Sigmoid colon (tissue), 6 donors: ENCODE measurements at regions not wholly inside any gene's neighbourhood (a gene's known extent, or its start where the extent isn't known, plus 50 kb on each side); places are given as distances from the start of the nearest gene placed in this dataset.

Experiments used
- DNase-seq: peaks from one replicate; pipeline ENCODE4 v3.0.0-alpha.2; 2019
- H3K27ac ChIP-seq, 4 donors: fragments of 200-600 bp; sonication (generic); one replicate each; pipeline ENCODE4 v1.5.1; 2016 to 2019; ENCODE audit warnings: mild to moderate bottlenecking in 1 of 4
- H3K27me3 ChIP-seq, 3 donors: fragments of 200-600 bp; sonication (generic); one replicate each; pipeline ENCODE4 v1.5.1; 2019; ENCODE audit warnings: mild to moderate bottlenecking in 1 of 3
- H3K36me3 ChIP-seq, 4 donors: fragments of 200-600 bp; sonication (generic); one replicate each; pipeline ENCODE4 v1.5.1; 2016 to 2019
- H3K4me1 ChIP-seq, 4 donors: fragments of 200-600 bp; sonication (generic); one replicate each; pipeline ENCODE4 v1.5.1; 2017 to 2019
- H3K4me3 ChIP-seq, 4 donors: fragments of 200-600 bp; sonication (generic); one replicate each; pipeline ENCODE4 v1.5.1; 2017 to 2019; ENCODE audit warnings: mild to moderate bottlenecking in 2 of 4, moderate library complexity in 1 of 4
- H3K9me3 ChIP-seq, 4 donors: fragments of 200-600 bp in 3 of 4; sonication (generic) in 3 of 4; one replicate each; pipeline versions ENCODE4 v1.5.1 to v1.6.1; 2013 to 2019
- EP300 ChIP-seq, 4 donors: sonication (generic); formaldehyde crosslinking; IDR thresholded peaks; one replicate each; pipeline ENCODE4 v1.6.1; 2017; ENCODE audit warnings: antibody characterized with exemption in 4 of 4
- POLR2A ChIP-seq, 2 donors: fragments of 450-650 bp; IDR thresholded peaks; one replicate each; pipeline ENCODE4 v1.6.1; 2016; ENCODE audit warnings: antibody characterized with exemption in 2 of 2, mild to moderate bottlenecking in 2 of 2, moderate library complexity in 2 of 2
- POLR2AphosphoS5 ChIP-seq, 4 donors: sonication (generic); formaldehyde crosslinking; IDR thresholded peaks; one replicate each; pipeline ENCODE4 v1.6.1; 2017; ENCODE audit warnings: antibody characterized with exemption in 4 of 4
- WGBS, 2 donors: extraction: QIAGEN DNeasy Blood & Tissue Kit; methylation state at CpG; one replicate each; pipeline ENCODE4 v1.1.7; 2013; 5-methylcytosine and 5-hydroxymethylcytosine counted together
- intact Hi-C: fragments of 100-400 bp; cut with DNase I; formaldehyde crosslinking; loops from one replicate; pipeline ENCODE4 v1.15.1; 2023
- TF ChIP-seq, protein P1 (sequence below), 4 experiments: fragments of 450-650 bp in 3 of 4; fragments of 200-600 bp in 1 of 4; IDR thresholded peaks; one replicate each; pipeline ENCODE4 v1.5.1; 2016 to 2019; ENCODE audit warnings: antibody characterized with exemption in 4 of 4, mild to moderate bottlenecking in 3 of 4, moderate library complexity in 2 of 4
- donor health status: healthy with polysubstance abuse.
- donor health status: healthy.

- Histone ChIP-seq H3K36me3 (no peaks in the 10 kb centered on the region), H3K27ac (no peak overlapping the region), H3K4me1 (no peaks in the 10 kb centered on the region), H3K4me3 (no peak overlapping the region), H3K27me3 (no peaks in the 10 kb centered on the region), H3K9me3 (no peaks in the 10 kb centered on the region)
- no peak for DNase-seq
- 78 to 79% methylated on average over 7 to 8 of the region's 8 CpGs for whole genome bisulfite sequencing, 2 donors
- intact Hi-C loops, result no loop called here
- no peak for TF ChIP-seq EP300 (IDR thresholded peaks at IDR 0.05)
- TF ChIP-seq, protein P1, sequence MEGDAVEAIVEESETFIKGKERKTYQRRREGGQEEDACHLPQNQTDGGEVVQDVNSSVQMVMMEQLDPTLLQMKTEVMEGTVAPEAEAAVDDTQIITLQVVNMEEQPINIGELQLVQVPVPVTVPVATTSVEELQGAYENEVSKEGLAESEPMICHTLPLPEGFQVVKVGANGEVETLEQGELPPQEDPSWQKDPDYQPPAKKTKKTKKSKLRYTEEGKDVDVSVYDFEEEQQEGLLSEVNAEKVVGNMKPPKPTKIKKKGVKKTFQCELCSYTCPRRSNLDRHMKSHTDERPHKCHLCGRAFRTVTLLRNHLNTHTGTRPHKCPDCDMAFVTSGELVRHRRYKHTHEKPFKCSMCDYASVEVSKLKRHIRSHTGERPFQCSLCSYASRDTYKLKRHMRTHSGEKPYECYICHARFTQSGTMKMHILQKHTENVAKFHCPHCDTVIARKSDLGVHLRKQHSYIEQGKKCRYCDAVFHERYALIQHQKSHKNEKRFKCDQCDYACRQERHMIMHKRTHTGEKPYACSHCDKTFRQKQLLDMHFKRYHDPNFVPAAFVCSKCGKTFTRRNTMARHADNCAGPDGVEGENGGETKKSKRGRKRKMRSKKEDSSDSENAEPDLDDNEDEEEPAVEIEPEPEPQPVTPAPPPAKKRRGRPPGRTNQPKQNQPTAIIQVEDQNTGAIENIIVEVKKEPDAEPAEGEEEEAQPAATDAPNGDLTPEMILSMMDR (IDR thresholded peaks at IDR 0.05), result no peak
- TF ChIP-seq POLR2A (IDR thresholded peaks at IDR 0.05), result no peak
- TF ChIP-seq POLR2AphosphoS5 (IDR thresholded peaks at IDR 0.05), result no peak
These were observed 99.8 kb upstream of the ATP1A1 start for GRCh38 chr1:116273042-116273783.

DNA sequence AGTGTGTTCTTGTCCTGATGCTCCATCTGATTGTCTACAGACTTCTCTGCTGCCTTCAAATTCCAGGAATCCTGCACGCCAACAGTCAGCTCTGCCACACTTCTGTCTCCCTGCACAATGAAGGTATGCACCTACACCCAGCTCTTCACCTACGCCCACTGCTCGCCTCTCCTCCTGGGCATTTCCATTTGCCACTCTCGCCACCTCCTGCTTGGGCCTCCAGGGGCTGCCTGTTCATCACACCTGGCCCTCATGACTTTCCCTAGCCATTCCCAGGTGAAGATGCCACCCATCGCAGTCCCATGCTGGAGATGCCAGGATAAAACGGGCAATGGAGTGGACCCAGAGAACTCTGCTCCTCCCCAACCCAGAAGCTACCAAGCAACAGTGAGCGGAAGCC is 96.5 kb upstream of the ATP1A1 start:
- 95 to 97% methylated on average over 7 of the region's 7 CpGs for WGBS, 2 donors

DNA sequence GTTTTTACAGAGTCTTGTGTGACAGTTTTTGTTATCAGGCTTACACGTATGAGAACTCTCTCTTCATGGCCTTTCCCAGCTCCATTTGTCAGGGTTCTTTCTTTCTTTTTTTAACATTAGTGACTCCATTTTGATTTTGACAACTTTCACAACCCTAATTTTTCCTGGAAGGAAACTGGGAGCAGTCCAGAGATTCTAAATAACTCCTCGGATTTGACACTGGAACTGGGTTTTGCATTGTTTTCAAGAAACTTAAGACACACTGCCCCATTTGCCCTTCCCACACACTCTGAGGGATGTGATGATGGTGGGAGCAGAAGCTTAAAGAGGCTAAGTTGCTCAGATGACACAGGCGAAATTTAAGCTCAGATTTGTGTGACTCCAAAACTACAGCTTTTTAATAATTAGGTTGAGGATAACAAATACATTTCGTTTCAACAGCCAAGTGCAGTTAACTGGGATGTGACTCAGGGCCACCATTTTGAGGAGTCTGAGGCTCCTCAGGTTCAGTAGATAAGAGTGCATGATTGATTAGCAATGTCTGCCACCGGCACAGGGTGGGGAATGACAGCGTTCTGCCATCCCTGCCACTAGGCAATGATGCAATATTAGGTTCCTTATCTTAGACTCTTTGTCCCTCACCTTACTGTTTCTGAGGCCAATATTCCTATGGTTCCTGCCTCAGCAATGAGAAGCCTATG is 95.1 kb upstream of the ATP1A1 start:
- Histone ChIP-seq H3K9me3 (peaks cover 0 to 2% (median 0%) of the 10 kb centered on the region in 4 donors), H3K4me1 (no peaks in the 10 kb centered on the region), H3K27me3 (peaks cover 0 to 4% (median 0%) of the 10 kb centered on the region in 3 donors), H3K27ac (no peak overlapping the region), H3K4me3 (no peak overlapping the region), H3K36me3 (no peaks in the 10 kb centered on the region)
- intact Hi-C loops, result no loop called here
- 77 to 88% methylated on average over 6 of the region's 6 CpGs for WGBS, 2 donors
- no peak for TF ChIP-seq POLR2A (IDR thresholded peaks at IDR 0.05)
- TF ChIP-seq EP300 (IDR thresholded peaks at IDR 0.05), result no peak
- no peak for TF ChIP-seq POLR2AphosphoS5 (IDR thresholded peaks at IDR 0.05)
- TF ChIP-seq, protein P1 (IDR thresholded peaks at IDR 0.05), result no peak
- DNase-seq, result no peak

More for the DNA sequence above, 96.5 kb upstream of the ATP1A1 start:
- H3K27me3 ChIP-seq, result peaks cover 0 to 4% (median 0%) of the 10 kb centered on the region in 3 donors
- H3K36me3 ChIP-seq, result no peaks in the 10 kb centered on the region
- TF ChIP-seq POLR2AphosphoS5 (IDR thresholded peaks at IDR 0.05), result no peak
- TF ChIP-seq EP300 (IDR thresholded peaks at IDR 0.05), result no peak
- TF ChIP-seq, protein P1 (IDR thresholded peaks at IDR 0.05), result no peak
- no peak for TF ChIP-seq POLR2A (IDR thresholded peaks at IDR 0.05)
- intact Hi-C loops, result no loop called here
- H3K9me3 ChIP-seq, result no peaks in the 10 kb centered on the region
- H3K4me3 ChIP-seq, result no peak overlapping the region
- DNase-seq, result no peak
- H3K4me1 ChIP-seq, result no peaks in the 10 kb centered on the region
- H3K27ac ChIP-seq, result no peak overlapping the region

DNA sequence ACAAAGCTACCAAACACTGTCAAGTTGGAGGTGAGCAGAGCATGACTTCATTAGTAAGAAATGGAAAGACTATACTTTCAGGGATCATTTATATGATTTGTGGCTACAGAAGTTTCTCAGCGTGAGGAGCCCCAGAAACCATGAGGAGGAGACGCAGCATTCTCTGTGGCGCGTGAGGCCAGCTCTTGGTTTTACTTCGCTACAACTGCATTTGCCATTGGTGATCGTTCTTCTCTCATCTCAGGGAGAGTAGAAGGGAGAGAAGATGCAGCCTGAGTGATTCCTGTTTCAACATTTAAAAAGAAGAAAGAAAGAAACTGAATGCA is 94.5 kb upstream of the ATP1A1 start:
- no peaks in the 10 kb centered on the region for H3K4me1 ChIP-seq
- intact Hi-C loops, result no loop called here
- TF ChIP-seq POLR2AphosphoS5 (IDR thresholded peaks at IDR 0.05), result no peak
- no peak for TF ChIP-seq POLR2A (IDR thresholded peaks at IDR 0.05)
- TF ChIP-seq EP300 (IDR thresholded peaks at IDR 0.05), result no peak
- H3K9me3 ChIP-seq, result peaks cover 0 to 2% (median 0%) of the 10 kb centered on the region in 4 donors
- DNase-seq, result no peak
- no peak overlapping the region for H3K27ac ChIP-seq
- 96 to 98% methylated on average over 6 of the region's 6 CpGs for WGBS, 2 donors
- no peaks in the 10 kb centered on the region for H3K36me3 ChIP-seq
- peaks cover 0 to 4% (median 0%) of the 10 kb centered on the region in 3 donors for H3K27me3 ChIP-seq
- H3K4me3 ChIP-seq, result no peak overlapping the region

DNA sequence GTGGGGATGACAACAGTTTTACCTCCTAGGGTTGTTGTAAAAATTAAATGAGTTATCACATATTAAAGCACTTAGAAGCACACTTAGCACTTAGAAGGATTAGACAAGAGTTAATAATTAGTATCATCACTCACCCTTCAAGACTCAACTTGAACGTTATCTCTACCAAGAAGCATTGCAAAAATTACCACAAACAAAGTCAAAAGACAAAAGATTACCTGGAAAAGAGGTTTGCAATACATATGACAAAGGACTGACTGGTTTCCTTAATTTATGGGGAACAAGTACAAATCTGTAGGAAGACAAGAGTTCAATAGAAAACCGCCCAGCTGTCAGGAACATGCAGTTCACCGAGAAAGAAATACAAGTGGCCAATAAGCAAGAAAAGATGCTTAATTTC is 93.3 kb upstream of the ATP1A1 start:
- DNase-seq, result no peak
- peaks cover 0 to 2% (median 0%) of the 10 kb centered on the region in 4 donors for H3K9me3 ChIP-seq
- intact Hi-C loops, result no loop called here

More for the DNA sequence above, 93.3 kb upstream of the ATP1A1 start:
- Histone ChIP-seq H3K27ac (no peak overlapping the region), H3K4me3 (no peak overlapping the region), H3K4me1 (no peaks in the 10 kb centered on the region), H3K36me3 (no peaks in the 10 kb centered on the region), H3K27me3 (peaks cover 0 to 4% (median 0%) of the 10 kb centered on the region in 3 donors)
- 88 to 92% methylated on average over 3 of the region's 3 CpGs for WGBS, 2 donors
- no peak for TF ChIP-seq POLR2AphosphoS5 (IDR thresholded peaks at IDR 0.05)
- no peak for TF ChIP-seq EP300 (IDR thresholded peaks at IDR 0.05)
- TF ChIP-seq POLR2A (IDR thresholded peaks at IDR 0.05), result no peak
- TF ChIP-seq, protein P1 (IDR thresholded peaks at IDR 0.05), result no peak
